H1 (cell line): ENCODE measurements at regions not wholly inside any gene's neighbourhood (a gene's known extent, or its start where the extent isn't known, plus 50 kb on each side); places are given as distances from the start of the nearest gene placed in this dataset.

Experiments used
- CTCF ChIA-PET: fragments of 300-600 bp; sonication (Branson Sonifier 250); formaldehyde crosslinking; loops from one replicate; lab custom pipeline; 2021; ENCODE audit not compliant: partially characterized antibody; lab: Charles Lee
- POLR2A ChIA-PET: fragments of 300-600 bp; sonication (Branson Sonifier 250); formaldehyde crosslinking; loops from one replicate; lab custom pipeline; 2021; ENCODE audit warnings: inconsistent platforms; ENCODE audit not compliant: partially characterized antibody; lab: Charles Lee
- DNase-seq, 2 experiments: peaks; one replicate each; pipeline versions ENCODE4 v3.0.0 to v3.0.0-alpha.2; 2010 to 2022; ENCODE audit warnings: low spot score in 2 of 2, low read depth in 1 of 2, mixed read lengths in 1 of 2
- FAIRE-seq: peaks from 2 replicates; lab custom pipeline; 2011; peaks lifted over from hg19 to GRCh38; lab: Jason Lieb, UNC
- H2AFZ ChIP-seq: 2 replicates; pipeline ENCODE4 v1.8.1; 2012; ENCODE audit warnings: low read length, inconsistent platforms
- H2AK5ac ChIP-seq: 2 replicates; pipeline ENCODE4 v1.6.1; 2013; ENCODE audit warnings: low read depth, low read length
- H2BK120ac ChIP-seq: replicated peaks from 2 replicates; pipeline ENCODE3; 2013; ENCODE audit warnings: low read depth, low read length, inconsistent platforms
- H2BK12ac ChIP-seq: 2 replicates; pipeline ENCODE4 v1.6.1; 2013; ENCODE audit warnings: low read depth, low read length
- H2BK15ac ChIP-seq: 2 replicates; pipeline ENCODE4 v1.6.1; 2013; ENCODE audit warnings: low read length
- H2BK20ac ChIP-seq: 2 replicates; pipeline ENCODE4 v1.6.1; 2013; ENCODE audit warnings: low read length
- H2BK5ac ChIP-seq: 2 replicates; pipeline ENCODE4 v1.6.1; 2013; ENCODE audit warnings: low read depth, low read length
- H3K14ac ChIP-seq: 2 replicates; pipeline ENCODE4 v1.6.1; 2013; ENCODE audit warnings: inconsistent platforms; ENCODE audit not compliant: insufficient read length
- H3K18ac ChIP-seq: 2 replicates; pipeline ENCODE4 v1.6.1; 2013; ENCODE audit warnings: low read length; ENCODE audit errors: extremely low read depth
- H3K23ac ChIP-seq: 2 replicates; pipeline ENCODE4 v1.6.1; 2013; ENCODE audit warnings: inconsistent platforms; ENCODE audit not compliant: insufficient read length
- H3K23me2 ChIP-seq: 2 replicates; pipeline ENCODE4 v1.6.1; 2013; ENCODE audit warnings: low read depth, low read length
- H3K27ac ChIP-seq: 2 replicates; pipeline ENCODE4 v1.6.1; 2011; ENCODE audit warnings: low read depth, low read length, inconsistent platforms
- H3K27me3 ChIP-seq, 4 experiments: replicated peaks in 1 of 4; 1 replicate in 1 of 4; 2 replicates in 3 of 4; pipeline versions ENCODE4 v1.6.1 to v1.8.1; 2011 to 2013; ENCODE audit warnings: low read length in 3 of 4, mild to moderate bottlenecking in 3 of 4, inconsistent platforms in 2 of 4, mixed read lengths in 2 of 4, moderate library complexity in 1 of 4; ENCODE audit not compliant: control insufficient read depth in 3 of 4, insufficient read depth in 3 of 4; ENCODE audit errors: extremely low read depth in 1 of 4
- H3K36me3 ChIP-seq, 4 experiments: 2 replicates each; pipeline versions ENCODE4 v1.6.1 to v1.8.1; 2011 to 2013; ENCODE audit warnings: mild to moderate bottlenecking in 4 of 4, low read length in 3 of 4, moderate library complexity in 2 of 4, control low read depth in 1 of 4, inconsistent platforms in 1 of 4; ENCODE audit not compliant: insufficient read depth in 4 of 4, control insufficient read depth in 2 of 4
- H3K4ac ChIP-seq: replicated peaks from 2 replicates; pipeline ENCODE3; 2013; ENCODE audit warnings: low read length, low read depth, mixed read lengths, inconsistent platforms; ENCODE audit not compliant: insufficient read length
- H3K4me1 ChIP-seq, 4 experiments: replicated peaks in 1 of 4; 1 replicate in 1 of 4; 2 replicates in 3 of 4; pipeline versions ENCODE4 v1.6.1 to v1.8.1; 2011 to 2013; ENCODE audit warnings: low read length in 3 of 4, inconsistent platforms in 2 of 4, mixed read lengths in 1 of 4; ENCODE audit not compliant: insufficient read depth in 4 of 4, control insufficient read depth in 3 of 4
- H3K4me2 ChIP-seq, 2 experiments: 2 replicates each; pipeline versions ENCODE4 v1.6.1 to v1.8.1; 2011 to 2013; ENCODE audit warnings: low read depth in 2 of 2, low read length in 2 of 2, control low read depth in 1 of 2, inconsistent platforms in 1 of 2, mild to moderate bottlenecking in 1 of 2; ENCODE audit not compliant: insufficient read depth in 1 of 2
- H3K4me3 ChIP-seq, 4 experiments: fragments of 200-600, 300-600 bp in 1 of 4; sonication (generic), shearing (Covaris generic), sonication (Bioruptor Twin) in 1 of 4; 2 replicates each; pipeline versions ENCODE4 v1.5.1 to v1.8.1; 2011 to 2016; ENCODE audit warnings: low read length in 4 of 4, low read depth in 3 of 4, control low read depth in 2 of 4, inconsistent platforms in 2 of 4, mild to moderate bottlenecking in 2 of 4, mixed read lengths in 1 of 4, moderate library complexity in 1 of 4; ENCODE audit not compliant: insufficient read depth in 2 of 4; ENCODE audit errors: extremely low read depth in 1 of 4
- H3K56ac ChIP-seq: replicated peaks from 2 replicates; pipeline ENCODE3; 2013; ENCODE audit warnings: low read depth, mild to moderate bottlenecking, mixed read lengths, low read length, inconsistent platforms; ENCODE audit not compliant: insufficient read length
- H3K79me1 ChIP-seq: 2 replicates; pipeline ENCODE4 v1.6.1; 2013; ENCODE audit warnings: low read depth, low read length, control low read depth
- H3K79me2 ChIP-seq, 2 experiments: 2 replicates each; pipeline versions ENCODE4 v1.6.1 to v1.8.1; 2012 to 2013; ENCODE audit warnings: low read length in 2 of 2, mild to moderate bottlenecking in 2 of 2, inconsistent platforms in 1 of 2; ENCODE audit not compliant: insufficient read depth in 2 of 2, control insufficient read depth in 1 of 2
- H3K9ac ChIP-seq, 4 experiments: replicated peaks in 1 of 4; 1 replicate in 1 of 4; 2 replicates in 3 of 4; pipeline versions ENCODE4 v1.6.1 to v1.8.1; 2011 to 2013; ENCODE audit warnings: low read depth in 3 of 4, low read length in 3 of 4, control low read depth in 2 of 4, mild to moderate bottlenecking in 2 of 4, moderate library complexity in 2 of 4, inconsistent platforms in 1 of 4; ENCODE audit errors: extremely low read depth in 1 of 4
- H3K9me3 ChIP-seq, 2 experiments: 2 replicates each; pipeline versions ENCODE4 v1.6.1 to v1.8.1; 2012 to 2013; ENCODE audit warnings: mild to moderate bottlenecking in 2 of 2, moderate library complexity in 2 of 2, control low read depth in 1 of 2, inconsistent platforms in 1 of 2, low read depth in 1 of 2, low read length in 1 of 2, mixed read lengths in 1 of 2; ENCODE audit not compliant: insufficient read depth in 2 of 2
- H4K20me1 ChIP-seq, 2 experiments: replicated peaks in 1 of 2; 2 replicates each; pipeline versions ENCODE3 to v1.8.1; 2011 to 2013; ENCODE audit warnings: inconsistent platforms in 2 of 2, low read length in 2 of 2, mild to moderate bottlenecking in 1 of 2; ENCODE audit not compliant: insufficient read depth in 2 of 2, control insufficient read depth in 1 of 2
- H4K5ac ChIP-seq: 2 replicates; pipeline ENCODE4 v1.6.1; 2013; ENCODE audit warnings: low read length, low read depth, mixed read lengths, inconsistent platforms; ENCODE audit not compliant: insufficient read length
- H4K8ac ChIP-seq: 2 replicates; pipeline ENCODE4 v1.8.0; 2013; ENCODE audit warnings: mild to moderate bottlenecking, moderate library complexity, low read length, inconsistent platforms; ENCODE audit not compliant: insufficient read depth; ENCODE audit errors: extremely low read depth
- H4K91ac ChIP-seq: replicated peaks from 2 replicates; pipeline ENCODE3; 2013; ENCODE audit warnings: low read length, mixed read lengths, inconsistent platforms; ENCODE audit not compliant: insufficient read length
- ATF3 ChIP-seq: IDR thresholded peaks from 2 replicates; pipeline ENCODE4 v1.6.1; 2011; ENCODE audit warnings: low read depth, mild to moderate bottlenecking, low read length; ENCODE audit not compliant: insufficient read depth
- CBX5 ChIP-seq: fragments of 300-800, 300-1000 bp; sonication (generic); IDR thresholded peaks from 2 replicates; pipeline ENCODE4 v1.7.1; 2016; ENCODE audit warnings: antibody characterized with exemption, low read length, low read depth
- CBX8 ChIP-seq: fragments of 300-800, 300-1000 bp; sonication (generic); IDR thresholded peaks from 2 replicates; pipeline ENCODE4 v1.7.1; 2016; ENCODE audit warnings: low read depth, low read length, borderline replicate concordance
- CHD2 ChIP-seq: IDR thresholded peaks from 2 replicates; pipeline ENCODE4 v1.6.1; 2012; ENCODE audit warnings: low read length, improper control_type of control experiment
- CREB1 ChIP-seq: IDR thresholded peaks from 2 replicates; pipeline ENCODE4 v1.6.1; 2012; ENCODE audit warnings: inconsistent platforms
- HDAC2 ChIP-seq, 2 experiments: fragments of 300-600 bp in 1 of 2; sonication (generic) in 1 of 2; IDR thresholded peaks; 2 replicates each; pipeline ENCODE4 v1.6.1; 2011 to 2012; ENCODE audit warnings: low read depth in 2 of 2, low read length in 2 of 2, mild to moderate bottlenecking in 2 of 2, moderate library complexity in 2 of 2, borderline replicate concordance in 1 of 2, inconsistent platforms in 1 of 2
- HDAC6 ChIP-seq: IDR thresholded peaks from one replicate; pipeline ENCODE4 v1.7.1; 2012; ENCODE audit warnings: low read depth, mild to moderate bottlenecking, inconsistent platforms, low read length, moderate library complexity
- MAFK ChIP-seq: IDR thresholded peaks from 2 replicates; pipeline ENCODE4 v1.6.1; 2012; ENCODE audit warnings: low read depth, mild to moderate bottlenecking, improper control_type of control experiment, low read length
- POLR2A ChIP-seq, 2 experiments: IDR thresholded peaks; 1 replicate in 1 of 2; 2 replicates in 1 of 2; pipeline ENCODE4 v1.6.1; 2011; ENCODE audit warnings: low read depth in 2 of 2, low read length in 2 of 2, mild to moderate bottlenecking in 2 of 2; ENCODE audit errors: control extremely low read depth in 1 of 2
- RAD21 ChIP-seq, 2 experiments: IDR thresholded peaks in 1 of 2; conservative IDR thresholded peaks in 1 of 2; 2 replicates each; pipeline ENCODE4 v1.6.1; 2011; ENCODE audit warnings: low read depth in 2 of 2, low read length in 2 of 2, improper control_type of control experiment in 1 of 2, inconsistent platforms in 1 of 2, mild to moderate bottlenecking in 1 of 2, moderate library complexity in 1 of 2
- RBBP5 ChIP-seq: IDR thresholded peaks from 2 replicates; pipeline ENCODE4 v1.7.1; 2012; ENCODE audit warnings: low read depth, mild to moderate bottlenecking, inconsistent platforms, low read length, moderate library complexity, borderline replicate concordance
- SP2 ChIP-seq: IDR thresholded peaks from 2 replicates; pipeline ENCODE4 v1.6.1; 2012; ENCODE audit warnings: mild to moderate bottlenecking, low read length, inconsistent platforms
- SRF ChIP-seq: IDR thresholded peaks from 2 replicates; pipeline ENCODE4 v1.6.1; 2011; ENCODE audit warnings: mild to moderate bottlenecking, low read depth, low read length, moderate library complexity
- SUZ12 ChIP-seq: fragments of 200-600 bp; sonication (generic); IDR thresholded peaks from 2 replicates; pipeline ENCODE4 v1.6.1; 2012; ENCODE audit warnings: mild to moderate bottlenecking, inconsistent platforms, low read length, moderate library complexity, mixed read lengths
- YY1 ChIP-seq: IDR thresholded peaks from 2 replicates; pipeline ENCODE4 v1.6.1; 2011; ENCODE audit warnings: low read depth, mild to moderate bottlenecking, low read length
- WGBS, 2 experiments: shearing (Covaris generic) in 1 of 2; methylation state at CpG; one replicate each; pipeline versions ENCODE4 v1.1.6 to v1.1.7; 2013 to 2015; ENCODE audit warnings: low lambda C conversion rate in 2 of 2, mixed read lengths in 2 of 2, inconsistent platforms in 1 of 2, low coverage in 1 of 2, missing lambda C conversion rate in 1 of 2; ENCODE audit not compliant: insufficient replicate concordance in 2 of 2, insufficient coverage in 1 of 2, insufficient read length in 1 of 2; ENCODE audit errors: extremely low coverage in 1 of 2, missing lambda C conversion rate in 1 of 2; 5-methylcytosine and 5-hydroxymethylcytosine counted together

GRCh38 chr12:90342081-90342480, 612.9 kb downstream of the CCER1 start:
- Histone ChIP-seq H3K23me2 (no peaks in the 10 kb centered on the region), H4K5ac (no peak overlapping the region), H2BK15ac (no peak overlapping the region), H4K91ac (no peak overlapping the region), H2BK5ac (no peak overlapping the region), H3K56ac (no peak overlapping the region), H3K23ac (no peak overlapping the region), H3K79me1 (no peaks in the 10 kb centered on the region), H3K14ac (no peak overlapping the region), H3K4me3 (no peak overlapping the region), H3K9me3 (no peaks in the 10 kb centered on the region), H2AK5ac (no peak overlapping the region), H2BK12ac (no peak overlapping the region), H4K8ac (no peak overlapping the region), H4K20me1 (no peaks in the 10 kb centered on the region), H2AFZ (no peak overlapping the region), H3K27me3 (peaks cover 0 to 1% (median 0%) of the 10 kb centered on the region in 4 experiments; a peak in 1 of 7 replicates), H3K9ac (no peak overlapping the region), H3K36me3 (no peaks in the 10 kb centered on the region), H3K18ac (no peak overlapping the region), H3K79me2 (no peaks in the 10 kb centered on the region), H3K4me1 (peaks cover 0 to 9% (median 2%) of the 10 kb centered on the region in 4 experiments; a peak in 2 of 7 replicates), H3K4ac (no peak overlapping the region), H3K4me2 (no peak overlapping the region), H2BK120ac (no peak overlapping the region), H3K27ac (no peak overlapping the region), H2BK20ac (no peak overlapping the region)
- CTCF ChIA-PET = interaction anchor here (0.7 to 1.1 kb wide), 2 partner anchors 99 to 512 kb away, joined by 3 read pairs; no protein-coding TSS in a partner anchor
- FAIRE-seq (no peak), DNase-seq (no peak)
- POLR2A ChIA-PET = no interaction called here
- WGBS, 2 experiments = 95% methylated on average over 2 of the region's 2 CpGs; no CpG with 5 or more reads in 1 of the 2 experiments
- TF ChIP-seq HDAC6 = no peak
- TF ChIP-seq CREB1 = no peak
- no peak for TF ChIP-seq SP2
- TF ChIP-seq SUZ12 = no peak
- TF ChIP-seq SRF = no peak
- TF ChIP-seq CBX8 = no peak
- no peak for TF ChIP-seq ATF3
- no peak for TF ChIP-seq CBX5
- no peak for TF ChIP-seq RAD21 (IDR thresholded peaks at IDR 0.05 in 1 of 2, conservative IDR thresholded peaks at IDR 0.05 in 1 of 2; ENCODE audit: low read depth in 2 of 2, low read length in 2 of 2)
- no peak for TF ChIP-seq YY1
- TF ChIP-seq CHD2 = no peak
- TF ChIP-seq POLR2A (IDR thresholded peaks at IDR 0.05; ENCODE audit: control extremely low read depth in 1 of 2, low read depth in 2 of 2, low read length in 2 of 2) = no peak
- TF ChIP-seq RBBP5 = no peak
- no peak for TF ChIP-seq HDAC2 (IDR thresholded peaks at IDR 0.05; ENCODE audit: borderline replicate concordance in 1 of 2, low read depth in 2 of 2, low read length in 2 of 2)
- no peak for TF ChIP-seq MAFK
